NCI-H187 (cell line): ENCODE measurements at regions not wholly inside any gene's neighbourhood (a gene's known extent, or its start where the extent isn't known, plus 50 kb on each side); places are given as distances from the start of the nearest gene placed in this dataset.
A peak's percentile ranks its signal among the peaks of the same experiment; 100 is the strongest.
"Not testable (repeated sequence)": the region's sequence is repeated elsewhere in the genome, so short reads cannot be mapped to it uniquely, and the experiment has no call there.

Experiments used
- DNase-seq, 2 experiments: peaks; one replicate each; lab custom pipeline; 2025; lab: John Stamatoyannopoulos, UW

DNA sequence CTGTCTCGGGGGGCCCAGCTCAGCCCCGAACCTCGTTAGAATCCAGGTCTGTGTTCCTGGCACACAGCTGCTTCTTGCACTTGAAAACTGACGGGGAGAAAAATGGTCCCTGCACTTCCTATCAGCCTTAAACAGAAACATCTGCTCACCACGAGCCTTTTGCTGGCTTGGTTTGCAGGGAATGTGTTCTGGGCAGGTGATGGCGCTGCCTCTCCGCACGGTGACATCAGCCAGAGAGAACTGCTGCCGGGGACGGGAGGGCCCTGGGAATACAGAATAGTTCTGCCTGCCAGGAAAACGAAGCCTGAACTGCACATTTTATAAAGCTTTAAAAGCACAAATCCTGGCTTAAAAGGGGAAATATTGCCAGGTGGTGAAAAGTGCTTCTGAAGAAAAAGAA is 622.5 kb downstream of the TYW1 start:
- peak; percentile 13 to 33 for DNase-seq

DNA sequence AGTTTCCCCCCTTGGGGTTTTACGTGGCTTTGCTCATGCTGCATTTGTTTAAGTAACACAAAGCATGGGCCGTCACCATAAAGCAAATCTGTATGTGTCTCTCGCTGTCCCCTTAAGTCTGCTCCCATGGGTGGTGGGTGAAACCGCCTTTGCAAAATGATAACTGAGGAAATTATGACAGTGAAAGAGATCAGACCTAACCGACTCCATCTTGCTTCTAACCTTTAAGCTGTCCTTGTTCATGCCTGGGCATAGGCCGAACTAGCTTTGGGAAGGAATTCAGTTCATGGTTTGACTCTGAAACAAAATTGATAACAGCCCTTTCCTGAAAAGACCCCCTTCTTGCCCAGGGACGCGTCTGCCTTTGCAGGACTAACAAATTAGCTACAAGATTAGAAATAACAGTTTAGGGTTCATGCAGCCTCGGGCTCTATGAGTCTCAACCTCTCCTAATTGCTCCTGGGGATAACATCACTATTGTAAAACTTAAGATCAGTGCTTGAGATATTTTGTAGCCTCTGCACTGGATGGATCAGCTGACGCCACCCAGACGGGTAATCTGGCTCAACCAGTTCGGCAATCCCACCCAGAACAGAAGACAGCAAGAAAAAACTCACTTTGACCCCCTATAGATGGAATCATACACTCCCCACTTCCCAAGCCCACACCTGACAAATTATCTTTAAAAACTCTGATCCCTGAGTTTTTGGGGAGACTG is 623.7 kb downstream of the TYW1 start:
- DNase-seq, result no peak

DNA sequence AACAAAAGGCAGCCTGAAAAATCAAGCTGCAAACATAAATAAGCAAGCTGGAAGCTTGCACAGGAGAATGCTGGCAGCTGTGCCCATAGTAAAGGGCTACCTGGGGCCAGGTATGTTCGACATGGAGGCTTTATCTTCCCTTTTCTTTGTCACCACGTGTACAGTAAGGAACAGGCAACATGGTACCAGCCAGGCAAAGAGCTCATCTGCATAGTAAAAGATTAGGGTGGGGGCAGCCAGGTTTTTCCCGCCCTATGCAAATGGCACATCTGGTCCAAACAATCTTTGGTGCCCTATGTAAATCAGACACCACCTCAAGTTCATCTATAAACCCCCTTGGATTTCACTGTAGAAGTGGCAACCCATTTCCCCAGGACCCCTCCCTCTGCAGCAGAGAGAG is 625.1 kb downstream of the TYW1 start:
- DNase-seq, result no peak

DNA sequence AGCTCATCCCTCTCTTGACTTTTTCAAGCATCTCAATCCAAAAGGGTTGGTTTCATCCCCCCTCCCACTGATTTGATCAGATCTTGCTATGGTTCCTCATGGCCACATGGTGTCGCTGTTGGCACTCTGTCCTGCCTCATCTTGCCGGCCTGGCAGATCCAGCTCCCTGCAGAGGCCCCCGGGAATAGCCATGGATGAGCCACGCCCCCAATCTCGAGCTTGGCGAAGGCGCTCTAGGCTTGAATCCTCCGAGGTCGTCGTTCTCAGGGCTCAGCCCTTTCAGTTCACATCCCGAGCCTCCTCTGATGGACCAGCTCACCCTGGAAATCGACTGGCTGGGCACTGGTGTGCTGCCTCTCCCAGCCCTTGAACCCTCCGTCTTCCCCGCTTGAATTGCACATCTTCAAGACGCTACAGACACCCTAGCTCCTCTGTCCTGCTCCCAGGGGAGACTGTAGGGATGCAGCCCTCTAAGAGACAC is 628.7 kb downstream of the TYW1 start:
- peak; percentile 74 to 93 for DNase-seq

DNA sequence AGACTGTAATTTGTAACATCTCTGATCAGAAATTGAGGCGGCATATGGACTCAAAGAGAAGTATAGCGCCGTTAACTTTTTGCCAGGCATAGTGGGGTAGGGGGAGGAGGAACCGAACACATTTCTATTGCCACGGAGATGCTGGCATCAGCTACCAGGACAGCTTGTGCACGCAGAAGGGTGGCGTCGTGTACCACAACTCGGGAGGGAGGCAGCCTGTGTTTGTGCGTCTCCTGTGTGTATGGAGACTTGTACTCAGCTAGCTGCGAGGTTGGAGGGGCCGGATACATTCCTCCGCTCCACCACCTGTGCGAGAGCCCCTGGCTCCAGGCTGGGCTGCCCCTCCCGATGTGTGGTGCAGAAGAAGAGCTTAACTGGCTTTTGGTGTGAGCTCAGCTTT is 634.8 kb downstream of the TYW1 start:
- no peak for DNase-seq

- no peak for DNase-seq
These were observed 638.6 kb downstream of the TYW1 start for GRCh38 chr7:67635271-67635670.

DNA sequence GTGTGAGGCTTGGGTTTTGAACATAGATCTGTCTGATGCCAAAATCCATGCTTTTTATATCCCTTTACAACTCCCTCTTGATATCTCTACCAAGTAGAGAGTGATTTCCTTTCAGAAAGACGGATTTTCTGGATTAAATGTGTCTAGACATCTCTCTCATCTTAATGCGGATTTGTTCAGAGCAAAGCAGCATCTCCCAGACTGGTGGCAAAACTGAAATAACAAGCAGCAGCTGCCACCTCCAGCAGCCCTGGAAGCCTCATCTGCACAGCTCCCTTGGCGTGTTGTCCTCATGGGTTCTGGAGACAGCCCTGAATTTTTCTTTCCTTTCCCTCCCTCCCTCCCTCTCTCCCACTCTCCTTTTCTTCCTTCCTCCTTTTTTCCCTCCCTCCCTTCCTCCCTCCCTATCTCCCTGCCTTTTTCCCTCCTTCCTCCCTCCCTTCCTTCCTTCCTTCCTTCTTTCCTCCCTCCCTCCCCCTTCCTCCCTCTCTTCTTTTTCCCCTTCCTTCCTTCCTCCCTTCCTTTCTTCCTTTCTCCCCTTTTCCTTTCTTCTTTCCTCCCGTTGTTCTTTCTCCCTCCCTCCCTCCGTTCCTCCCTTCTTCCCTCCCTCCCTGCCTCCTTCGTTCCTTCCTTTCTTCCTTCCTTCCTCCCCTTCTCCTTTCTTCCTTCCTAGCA is 639.9 kb downstream of the TYW1 start:
- DNase-seq, result no peak

DNA sequence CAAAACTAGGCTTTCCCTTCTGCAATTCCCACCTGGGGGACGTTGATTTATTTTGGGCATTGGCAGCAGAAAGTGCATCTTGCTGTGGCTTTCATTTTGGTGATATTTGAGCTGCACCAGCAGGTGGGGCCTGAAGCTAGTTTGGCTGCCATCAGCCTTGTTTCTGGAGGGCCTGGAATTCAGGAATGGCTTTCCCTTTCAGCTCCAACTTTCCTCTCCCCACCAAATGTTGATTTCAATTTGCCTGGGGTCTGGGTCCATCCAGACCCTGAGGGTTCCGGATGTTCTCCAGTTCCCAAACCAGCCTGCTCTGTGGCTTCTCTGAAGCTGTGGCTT is 640.4 kb downstream of the TYW1 start:
- DNase-seq, result no peak

DNA sequence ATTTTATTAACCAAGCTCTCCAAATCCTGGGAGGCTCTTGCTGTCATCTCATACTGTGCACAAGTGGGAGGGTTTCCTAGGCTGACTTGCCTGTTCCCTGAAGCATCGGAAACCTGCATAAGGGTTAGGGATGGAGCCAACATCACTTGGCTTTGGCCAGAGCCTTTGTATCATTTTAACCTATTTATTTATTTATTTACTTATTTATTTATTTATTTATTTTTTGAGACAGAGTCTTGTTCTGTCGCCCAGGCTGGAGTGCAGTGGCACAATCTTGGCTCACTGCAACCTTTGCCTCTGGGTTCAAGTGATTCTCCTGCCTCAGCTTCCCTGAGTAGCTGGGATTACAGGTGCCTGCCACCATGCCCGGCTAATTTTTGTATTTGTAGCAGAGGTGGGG is 645.9 kb downstream of the TYW1 start:
- not testable (repeated sequence) for DNase-seq

DNA sequence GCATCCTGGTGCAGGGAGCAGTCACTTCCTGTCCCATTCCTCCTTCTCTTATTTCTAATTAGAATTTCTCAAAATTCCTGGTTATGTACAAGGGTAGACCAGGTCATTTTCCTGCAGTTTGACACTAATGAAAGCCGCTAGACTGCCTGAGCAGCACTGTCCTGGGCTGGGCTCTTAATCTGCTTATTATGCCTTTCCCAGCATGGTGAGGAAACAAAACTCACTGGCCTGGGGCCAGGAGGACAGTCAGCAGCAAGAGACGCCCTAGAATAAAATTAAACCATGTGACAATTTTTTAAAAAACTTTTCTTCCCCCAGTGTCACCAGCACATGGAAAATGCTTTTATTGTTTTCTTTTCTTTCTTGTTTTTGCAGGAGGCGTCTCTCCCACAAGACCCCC is 647.5 kb downstream of the TYW1 start:
- no peak for DNase-seq

DNA sequence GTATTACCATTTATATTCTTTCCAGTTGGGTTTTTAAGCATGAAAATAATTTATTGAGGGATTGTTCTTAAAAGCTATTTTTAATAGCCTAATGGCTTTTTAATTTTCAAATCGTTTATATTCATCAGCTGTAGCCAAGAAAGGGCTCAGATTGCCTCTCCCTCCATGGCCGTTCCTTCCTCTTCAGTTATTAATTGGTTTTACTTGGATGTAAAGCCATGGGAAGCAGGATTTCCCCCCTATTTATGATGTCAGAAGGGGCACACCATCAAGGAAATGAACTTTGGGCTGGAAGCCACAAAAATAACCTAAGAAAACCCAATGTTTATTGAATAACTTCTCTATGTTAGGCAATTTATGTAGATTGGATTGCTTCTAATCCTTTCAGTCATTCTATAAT is 656.3 kb downstream of the TYW1 start:
- DNase-seq, result no peak

DNA sequence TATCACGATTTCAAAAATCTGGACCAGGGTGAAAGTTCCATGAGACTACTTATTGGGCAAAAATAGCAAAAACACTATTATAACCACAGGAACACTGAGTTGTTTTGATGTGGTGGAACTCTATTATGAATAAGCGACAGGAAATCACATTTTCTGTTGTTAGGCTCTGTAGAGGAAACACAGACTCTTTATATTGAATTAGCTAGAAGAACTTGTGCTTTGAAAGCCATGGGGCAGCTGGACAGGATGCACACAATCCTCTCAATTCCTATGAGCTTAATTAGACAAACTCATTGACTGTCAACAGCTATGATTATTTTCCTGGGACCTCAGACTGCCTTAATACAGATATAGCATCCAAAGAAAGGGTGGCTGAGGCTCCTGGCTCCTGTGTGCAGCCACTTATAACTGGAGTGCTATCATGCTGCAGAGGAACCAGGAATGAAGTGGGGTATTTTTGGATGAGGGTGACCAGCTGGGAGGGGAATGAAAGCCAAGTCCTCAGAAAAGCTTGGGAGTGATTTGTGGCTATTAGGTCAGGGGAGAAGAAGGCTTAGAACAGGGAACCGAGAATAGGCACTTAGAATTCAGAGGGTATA is 657.3 kb downstream of the TYW1 start:
- DNase-seq, result no peak

- DNase-seq, result no peak
These were observed 658.0 kb downstream of the TYW1 start for GRCh38 chr7:67654642-67655041.

DNA sequence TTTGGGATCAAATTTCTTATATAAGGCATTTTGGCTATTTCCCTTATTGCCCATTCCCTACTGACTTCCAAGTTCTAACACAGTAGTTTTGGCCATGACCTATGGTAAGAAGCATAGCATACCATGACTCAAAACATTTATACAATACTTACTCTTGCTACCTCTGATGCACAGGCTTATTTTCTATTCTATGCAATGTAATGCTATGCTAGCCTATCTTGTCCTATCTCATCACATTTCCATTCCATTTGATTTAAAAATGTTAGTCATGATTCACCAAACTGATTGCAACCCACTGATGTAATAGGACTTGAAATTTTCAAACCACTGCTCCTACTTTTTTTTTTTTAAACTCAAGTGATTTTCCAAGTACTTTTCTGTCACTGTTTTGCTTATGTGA is 658.5 kb downstream of the TYW1 start:
- no peak for DNase-seq

DNA sequence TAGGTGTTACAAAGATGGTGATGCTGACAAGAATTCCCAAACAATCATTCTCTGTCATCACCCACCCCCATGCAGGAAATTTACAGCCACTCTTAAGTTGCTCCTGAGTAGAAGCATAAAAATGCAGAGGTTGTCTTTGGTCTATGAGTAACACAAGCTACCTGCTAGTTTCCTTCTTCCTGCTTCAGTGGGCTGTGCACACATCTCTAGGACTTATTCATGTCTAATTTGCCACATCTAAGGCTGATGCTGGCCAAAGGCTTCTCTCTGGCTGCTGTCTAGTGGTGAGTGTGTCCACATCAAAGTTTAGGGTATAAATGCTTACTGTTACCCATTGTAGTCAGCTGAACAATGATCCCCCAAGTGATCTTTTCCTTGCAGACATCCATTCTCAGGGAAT is 662.5 kb downstream of the TYW1 start:
- no peak for DNase-seq

DNA sequence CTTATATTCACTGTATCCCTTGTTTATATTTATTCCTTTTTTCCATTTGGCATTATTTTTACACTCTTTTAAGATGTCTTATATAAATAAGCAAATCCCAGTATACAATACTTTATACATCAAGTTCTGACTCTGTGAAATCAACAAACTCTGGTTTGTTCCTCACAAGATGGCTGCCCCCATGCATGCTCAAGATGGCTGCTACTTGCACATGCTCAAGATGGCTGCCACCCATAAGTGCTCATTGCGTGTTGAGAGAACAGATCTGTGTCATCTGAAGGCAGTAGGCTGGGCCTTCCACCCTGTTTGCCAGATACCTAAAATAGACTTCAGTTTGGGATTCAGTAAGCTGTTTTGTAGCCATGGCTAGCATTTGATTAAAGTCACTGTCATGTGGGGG is 666.2 kb downstream of the TYW1 start:
- DNase-seq, result no peak

- no peak for DNase-seq
These were observed 667.0 kb downstream of the TYW1 start for GRCh38 chr7:67663644-67664043.

- DNase-seq, result not testable (repeated sequence)
These were observed 669.7 kb downstream of the TYW1 start for GRCh38 chr7:67666359-67666758.

DNA sequence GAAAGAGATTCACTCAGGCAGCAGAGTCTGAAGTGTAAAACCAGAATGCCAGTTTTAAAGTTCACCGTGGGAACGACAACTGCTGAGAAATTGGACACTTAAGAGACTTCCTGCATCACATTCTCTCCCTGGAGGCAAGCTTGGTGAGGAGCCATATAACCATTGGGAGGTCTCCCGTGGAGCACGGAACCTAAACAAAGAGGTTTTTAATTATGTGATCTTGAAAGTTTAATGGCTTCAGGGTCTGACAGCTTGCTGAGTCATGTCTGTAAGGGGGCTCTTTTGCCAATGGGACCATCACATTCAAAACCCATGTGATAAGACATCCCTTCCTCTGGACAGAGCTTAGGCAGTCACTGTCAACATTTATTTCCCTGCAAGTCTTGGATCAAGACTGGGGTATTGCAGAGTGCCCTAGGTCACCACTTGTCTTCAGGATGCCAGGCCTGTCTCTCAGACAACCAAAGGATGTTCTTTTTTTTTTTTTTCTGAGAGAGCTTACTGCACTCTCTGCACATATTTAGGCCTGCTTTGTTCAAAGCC is 674.4 kb downstream of the TYW1 start:
- DNase-seq, result no peak

DNA sequence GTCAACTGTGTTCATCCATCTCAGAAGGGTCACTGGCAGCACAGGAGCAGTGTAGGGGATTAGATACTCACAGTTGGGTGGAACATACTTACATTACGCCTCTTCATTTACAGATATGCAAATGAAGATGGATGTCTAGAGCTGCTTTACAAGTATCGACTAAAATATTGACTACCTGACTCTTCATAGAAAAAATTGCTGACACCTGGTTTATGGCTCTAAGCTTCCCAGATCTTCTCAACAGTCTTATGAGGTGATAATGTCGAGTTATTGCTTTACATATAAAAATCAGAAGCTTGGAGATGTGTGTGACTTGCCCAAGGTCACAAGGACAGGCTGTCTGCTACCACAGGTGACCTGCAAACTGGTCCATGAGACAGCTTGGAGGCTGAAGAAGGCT is 677.2 kb downstream of the TYW1 start:
- no peak for DNase-seq

DNA sequence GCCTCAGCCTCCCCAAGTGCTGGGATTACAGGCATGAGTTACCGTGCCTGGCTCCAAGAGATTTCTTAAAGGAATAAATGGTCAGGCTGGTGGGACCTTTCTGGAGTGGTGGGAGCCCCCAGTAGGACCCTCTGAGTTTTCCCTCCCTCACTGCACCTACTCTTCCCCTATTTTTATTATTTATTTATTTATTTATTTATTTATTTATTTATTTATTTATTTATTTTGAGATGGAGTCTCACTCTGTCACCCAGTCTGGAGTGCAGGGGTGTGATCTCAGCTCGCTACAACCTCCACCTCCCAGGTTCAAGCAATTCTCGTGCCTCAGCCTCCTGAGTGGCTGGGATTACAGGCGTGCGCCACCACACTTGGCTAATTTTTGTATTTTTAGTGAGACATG is 678.2 kb downstream of the TYW1 start:
- DNase-seq, result not testable (repeated sequence)

- DNase-seq, result no peak
These were observed 679.3 kb downstream of the TYW1 start for GRCh38 chr7:67675971-67676370.

- DNase-seq, result no peak
These were observed 681.8 kb downstream of the TYW1 start for GRCh38 chr7:67678419-67678818.
